OCI-M1 (cell line): ENCODE measurements at regions not wholly inside any gene's neighbourhood (a gene's known extent, or its start where the extent isn't known, plus 50 kb on each side); places are given as distances from the start of the nearest gene placed in this dataset.
"Not testable (repeated sequence)": the region's sequence is repeated elsewhere in the genome, so short reads cannot be mapped to it uniquely, and the experiment has no call there.

ENCODE experiments used
- DNase-seq: peaks from one replicate; lab custom pipeline; 2025; lab: John Stamatoyannopoulos, UW

- peak; percentile 30 for DNase-seq
Observed at GRCh38 chr1:188599313-188599712, 1770.6 kb downstream of the PLA2G4A start.

DNA sequence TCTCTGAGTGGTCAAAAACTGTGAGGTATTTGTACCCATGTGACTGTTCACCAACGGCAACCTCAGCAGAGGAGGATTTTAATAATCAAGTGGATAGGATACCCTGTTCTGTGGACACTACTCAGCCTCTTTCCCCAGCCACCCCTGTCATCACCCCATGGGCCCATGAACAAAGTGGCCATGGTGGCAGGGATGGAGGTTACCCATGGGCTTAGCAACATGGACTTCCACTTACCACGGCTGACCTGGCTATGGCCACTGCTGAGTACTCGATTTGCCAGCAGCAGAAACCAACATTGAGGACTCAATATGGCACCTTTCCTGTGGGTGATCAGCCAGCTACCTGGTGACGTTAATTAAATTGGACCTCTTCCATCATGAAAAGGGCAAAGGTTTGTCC is 1782.7 kb downstream of the PLA2G4A start:
- no peak for DNase-seq

DNA sequence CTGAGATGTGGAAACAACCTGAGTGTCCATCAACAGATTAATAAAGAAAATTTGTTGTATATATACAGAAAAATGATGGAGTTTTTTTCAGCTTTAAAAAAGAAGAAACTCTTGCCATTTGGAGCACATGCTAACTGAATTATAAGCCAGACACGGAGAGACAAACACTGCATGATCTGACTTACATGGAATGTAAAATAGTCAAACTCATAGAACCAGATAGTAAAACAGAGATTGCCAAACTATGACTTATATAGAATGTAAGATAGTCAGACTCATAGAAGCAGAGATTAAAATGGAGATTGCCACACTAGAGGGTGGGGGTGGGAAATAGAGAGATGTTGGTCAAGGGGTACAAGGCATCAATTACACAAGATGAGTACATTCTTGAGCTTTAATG is 1786.6 kb downstream of the PLA2G4A start:
- DNase-seq: no peak

DNA sequence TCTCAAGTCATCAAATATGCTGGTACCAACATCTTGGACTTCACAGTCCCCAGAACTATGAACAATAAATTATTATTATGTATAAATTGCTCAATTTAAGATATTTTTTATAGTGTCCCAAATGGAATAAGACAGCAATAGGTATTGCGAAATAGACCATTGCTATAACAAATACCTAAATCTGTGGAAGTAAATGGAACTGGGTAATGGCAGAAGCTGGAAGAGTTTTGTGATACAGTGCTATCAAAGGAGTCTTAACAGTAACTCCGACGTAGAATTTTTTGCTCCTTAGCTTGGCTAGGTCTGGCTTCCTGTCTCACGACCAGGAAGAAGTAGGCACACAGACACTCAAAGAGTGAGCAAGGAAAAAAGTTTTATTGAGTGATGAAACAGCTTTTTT is 1791.5 kb downstream of the PLA2G4A start:
- DNase-seq: no peak

DNA sequence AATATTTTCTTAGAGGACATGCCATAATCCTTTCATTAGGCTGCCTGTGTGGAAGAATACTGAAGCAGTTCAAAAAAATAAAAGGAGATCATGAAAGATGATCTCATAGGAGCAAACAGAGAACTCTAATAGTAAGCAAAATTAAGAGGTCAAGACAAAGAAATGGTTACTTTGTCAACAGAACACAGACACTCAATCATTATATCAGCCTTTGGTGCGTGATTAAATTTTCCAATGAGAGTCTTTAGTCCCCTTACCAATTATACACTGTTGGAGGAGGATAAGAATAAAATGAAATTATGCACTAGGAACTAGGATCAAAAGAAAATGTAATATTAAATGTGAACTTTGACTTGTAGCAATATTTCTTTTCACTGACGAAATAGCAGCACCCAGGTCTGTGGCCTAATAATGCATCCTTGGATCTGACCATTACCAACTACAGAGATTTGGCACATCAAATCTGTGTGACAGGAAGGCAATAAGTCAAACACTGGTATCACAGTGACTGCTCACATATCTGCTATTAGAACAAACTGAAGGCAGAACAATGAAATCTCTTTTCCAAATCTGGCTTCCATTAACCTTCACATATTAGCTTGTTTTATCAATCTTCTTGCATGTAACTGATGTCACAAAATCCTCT is 1812.9 kb downstream of the PLA2G4A start:
- no peak for DNase-seq

DNA sequence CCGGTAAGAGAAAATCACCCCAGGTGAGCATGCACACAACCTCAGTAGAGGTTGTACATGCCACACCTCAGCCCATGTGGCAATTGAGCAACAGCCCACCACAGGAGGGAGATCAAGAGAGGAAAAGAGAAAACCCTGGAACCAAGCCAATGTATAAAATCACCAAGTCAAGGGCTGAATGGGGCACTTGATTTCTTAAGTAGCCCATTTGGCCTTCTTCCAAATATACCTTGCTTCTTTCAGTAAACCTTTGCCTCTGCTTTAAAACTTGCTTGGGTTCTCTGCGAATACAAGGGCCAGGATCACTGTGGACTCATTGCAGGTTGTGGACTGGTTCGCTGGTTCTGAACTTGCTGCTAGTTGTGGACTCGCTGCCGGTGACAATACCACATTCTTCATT is 1814.0 kb downstream of the PLA2G4A start:
- no peak for DNase-seq

DNA sequence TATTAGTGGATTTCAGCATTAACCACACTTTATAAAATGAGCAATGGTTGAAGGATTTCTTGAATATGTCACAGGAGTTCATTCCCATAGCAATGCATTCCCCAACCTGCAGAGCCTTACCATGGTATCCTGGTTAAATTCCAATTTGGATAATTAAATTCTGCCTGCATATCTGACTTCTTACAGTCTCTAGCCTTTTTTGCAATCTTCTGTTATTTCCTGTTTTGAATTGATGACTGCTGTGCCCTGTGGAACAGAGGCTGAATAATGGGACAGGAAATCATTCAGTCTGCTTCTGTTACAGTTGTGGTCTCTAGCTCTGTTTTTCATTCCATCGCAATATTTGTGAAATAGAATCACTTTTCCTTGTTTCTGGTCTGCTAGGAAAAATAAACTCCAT is 1823.9 kb downstream of the PLA2G4A start:
- DNase-seq: peak; percentile 29

GRCh38 chr1:188655966-188656365 is 1821.7 kb downstream of the BRINP3 start:
- not testable (repeated sequence) for DNase-seq

DNA sequence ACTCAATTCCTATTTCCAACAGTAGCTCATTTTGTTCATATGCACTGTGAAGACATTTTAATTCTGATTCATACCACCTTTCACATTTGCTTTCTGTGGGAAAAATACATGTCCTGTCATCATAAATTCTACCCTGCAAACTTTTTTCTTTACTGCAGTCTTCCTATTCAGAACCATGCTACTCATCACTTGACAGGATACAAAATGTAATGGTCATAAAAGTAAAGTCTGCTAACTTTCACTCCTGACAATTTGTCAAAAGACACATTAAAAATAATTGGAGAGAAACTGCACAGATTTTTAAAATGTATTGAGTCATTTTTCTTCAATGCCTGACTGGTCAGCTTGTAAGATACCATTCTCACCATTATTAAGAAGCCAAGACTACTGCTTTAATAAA is 1817.1 kb downstream of the BRINP3 start:
- DNase-seq: no peak

DNA sequence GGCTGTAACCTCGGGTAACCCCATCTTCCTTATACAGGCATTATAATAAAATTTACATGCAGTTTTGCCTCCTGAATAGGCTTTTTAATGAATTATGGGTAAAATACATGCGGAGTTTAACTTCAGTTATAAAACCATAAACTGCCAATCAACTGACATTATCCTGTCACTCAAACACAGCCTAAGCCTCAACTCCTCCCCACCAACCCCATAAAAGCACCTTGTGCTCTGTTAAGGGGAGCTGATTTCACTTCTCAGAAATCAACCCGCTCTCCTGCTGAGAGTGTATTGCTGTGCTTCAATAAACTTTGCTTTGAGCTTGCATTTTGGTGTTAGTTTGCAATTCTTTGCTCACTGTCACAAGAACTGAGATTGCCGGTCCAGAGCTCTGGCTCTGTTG is 1812.2 kb downstream of the BRINP3 start:
- DNase-seq: no peak

DNA sequence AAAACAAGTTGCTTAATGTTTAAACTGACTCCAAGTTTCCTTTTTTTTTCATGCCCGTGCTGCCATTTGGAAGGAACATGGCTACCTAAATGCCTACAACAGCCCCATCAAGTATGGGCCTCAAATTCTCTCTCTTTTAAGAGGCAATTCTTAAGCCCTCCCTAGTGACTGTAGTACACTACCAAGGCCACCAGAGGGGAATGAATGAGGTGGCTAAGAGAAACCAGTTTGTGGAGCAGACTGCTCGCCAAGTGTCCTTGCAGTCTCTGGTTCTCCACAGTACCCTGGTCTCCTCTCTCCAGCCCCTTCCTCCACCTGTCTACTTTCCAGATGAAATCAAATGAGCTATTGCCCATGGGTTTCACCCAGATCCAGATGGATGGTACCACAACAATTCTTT is 1809.6 kb downstream of the BRINP3 start:
- DNase-seq: peak; percentile 37

DNA sequence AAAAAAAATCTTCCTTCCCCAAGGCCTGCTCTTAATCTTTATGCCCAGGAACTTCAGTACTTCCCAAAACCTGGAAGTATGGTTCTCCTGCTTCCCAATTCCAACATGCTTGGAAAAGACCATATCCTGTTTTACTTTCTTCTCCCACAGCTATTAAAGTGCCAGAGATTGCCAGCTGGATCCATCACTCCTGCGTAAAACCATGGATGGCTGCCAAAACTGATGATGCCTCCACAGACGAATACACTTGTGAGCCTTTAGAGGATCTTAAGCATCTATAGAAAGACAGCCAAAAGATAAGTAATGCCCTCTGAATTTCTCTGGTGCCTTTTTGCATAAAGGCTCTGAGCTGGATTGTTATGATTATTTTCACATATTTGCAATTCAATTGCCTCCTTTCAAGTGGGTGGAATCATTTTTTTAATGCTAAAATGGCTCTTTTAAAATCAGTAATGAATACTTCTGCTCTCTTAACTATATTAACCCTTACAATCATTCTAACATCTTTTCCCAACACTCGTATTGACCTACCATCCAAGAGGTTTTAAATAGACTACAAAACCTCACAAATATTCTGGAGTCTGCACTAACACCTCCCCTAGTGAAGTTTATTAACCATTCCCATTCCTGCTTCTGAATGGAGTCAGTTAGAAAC is 1807.8 kb downstream of the BRINP3 start:
- DNase-seq: no peak

DNA sequence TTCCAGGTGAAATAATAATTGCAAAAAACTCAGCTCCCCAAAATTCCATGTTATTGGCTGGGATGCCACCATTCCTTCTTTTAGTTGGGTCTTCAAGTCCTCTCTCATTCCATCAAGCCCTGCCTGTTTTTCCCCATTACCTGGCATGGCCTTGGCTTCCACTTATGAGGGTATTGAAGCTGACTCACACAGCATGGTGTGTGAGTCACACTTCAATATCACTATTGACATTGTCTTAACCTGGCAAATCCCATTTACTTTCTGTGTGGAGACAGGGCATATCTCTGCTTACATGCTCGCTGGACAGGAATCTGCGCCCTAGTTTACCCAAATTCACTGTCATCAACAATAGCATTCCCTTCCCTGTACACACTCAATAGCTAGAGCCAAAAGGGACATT is 1806.8 kb downstream of the BRINP3 start:
- no peak for DNase-seq

GRCh38 chr1:188672153-188672552 is 1805.5 kb downstream of the BRINP3 start:
- DNase-seq: no peak

DNA sequence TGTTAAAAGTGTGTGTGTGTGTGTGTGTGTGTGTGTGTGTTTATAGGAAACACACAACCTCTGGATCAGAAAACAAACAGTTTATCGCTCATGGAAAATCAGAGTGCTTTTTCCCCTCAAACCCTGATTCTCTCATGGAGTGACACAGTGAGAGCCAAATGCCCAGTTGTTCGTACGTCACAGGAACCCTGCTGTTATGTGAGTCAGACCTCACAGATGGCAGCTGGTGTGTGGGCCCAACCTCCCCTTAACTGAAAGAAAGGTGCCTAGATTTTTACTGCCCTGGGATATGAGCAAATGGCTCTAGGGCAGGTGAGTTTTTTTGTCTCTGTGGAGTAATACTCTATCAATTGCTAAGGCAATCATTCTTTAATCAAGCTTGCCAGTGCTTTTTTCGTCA is 1788.1 kb downstream of the BRINP3 start:
- DNase-seq: no peak

- no peak for DNase-seq
Observed at GRCh38 chr1:188700116-188700515, 1777.5 kb downstream of the BRINP3 start.

DNA sequence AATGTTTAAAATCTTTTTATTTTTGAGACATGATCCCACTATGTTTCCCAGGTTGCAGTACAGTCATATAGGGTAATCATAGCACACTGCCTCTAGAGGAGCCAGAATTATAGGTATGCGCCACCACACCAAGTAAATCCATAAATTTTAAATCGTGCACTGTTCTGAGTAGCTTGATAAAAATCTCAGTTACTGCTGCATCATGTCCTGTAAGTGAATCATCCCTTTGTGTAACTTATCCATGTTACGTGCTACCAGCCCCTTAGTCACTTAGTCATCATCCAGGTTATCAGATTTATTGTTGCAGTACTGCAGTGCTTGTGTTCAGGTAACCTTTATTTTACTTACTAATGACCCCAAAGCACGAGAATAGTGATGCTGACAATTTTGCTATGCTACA is 1770.9 kb downstream of the BRINP3 start:
- no peak for DNase-seq

DNA sequence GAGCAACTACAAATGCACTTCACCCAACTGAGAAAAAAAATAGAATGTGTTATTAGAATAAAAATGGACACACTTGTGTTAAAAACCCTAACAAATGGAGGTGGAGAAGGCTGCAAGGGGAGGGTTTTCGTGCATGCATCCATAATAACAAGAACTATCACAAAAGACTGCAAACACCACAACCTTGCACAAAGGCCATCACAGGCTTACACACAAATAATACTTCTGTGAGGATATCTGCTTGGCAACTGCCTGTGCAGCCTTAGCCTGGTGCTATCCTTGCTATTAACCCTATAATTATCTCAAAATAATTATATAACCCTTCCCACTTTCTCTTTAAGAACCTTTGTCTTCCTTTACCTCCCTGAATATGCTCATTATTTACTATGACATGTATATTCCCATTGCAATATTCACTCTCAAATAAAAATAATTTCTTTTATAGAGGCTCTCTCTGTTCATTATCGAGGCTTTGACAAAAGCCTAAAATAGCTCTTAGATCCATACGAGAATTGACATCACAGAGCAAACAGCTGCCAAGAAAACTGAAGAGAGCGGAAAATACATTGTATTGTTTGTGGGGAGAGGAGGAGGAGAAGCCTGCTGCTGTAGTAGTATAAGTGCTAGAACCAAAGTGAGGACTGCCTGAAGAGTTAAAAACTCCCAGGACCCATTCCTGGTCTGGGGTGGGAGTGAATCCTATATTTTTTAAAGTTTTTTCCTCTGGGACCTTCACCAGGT is 1768.7 kb downstream of the BRINP3 start:
- no peak for DNase-seq

- DNase-seq: peak; percentile 31
Observed at GRCh38 chr1:188715566-188715965, 1762.1 kb downstream of the BRINP3 start.

GRCh38 chr1:188719735-188720134 is 1757.9 kb downstream of the BRINP3 start:
- peak; percentile 40 for DNase-seq

GRCh38 chr1:188723332-188724020 is 1754.2 kb downstream of the BRINP3 start:
- no peak for DNase-seq

DNA sequence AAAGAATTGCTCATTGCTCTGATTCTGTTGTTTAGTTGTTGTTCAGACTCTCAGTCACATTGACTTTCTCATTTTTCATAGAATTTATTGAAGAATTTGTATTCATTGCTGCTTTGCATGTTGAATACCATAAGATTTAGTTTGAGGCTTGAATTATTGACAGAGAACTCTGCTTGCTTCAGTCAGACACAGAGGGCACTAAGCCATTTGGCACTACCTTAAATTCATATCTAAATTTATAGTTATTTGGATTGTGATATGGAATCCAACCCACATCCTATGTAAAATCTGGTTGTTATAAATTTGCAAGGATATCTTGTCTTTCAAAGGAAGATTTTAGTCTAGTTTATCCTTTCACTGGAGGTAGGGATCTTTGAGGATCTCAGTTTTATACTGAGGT is 1748.6 kb downstream of the BRINP3 start:
- no peak for DNase-seq

- DNase-seq: no peak
Observed at GRCh38 chr1:188735567-188735966, 1742.1 kb downstream of the BRINP3 start.
